ENCODE measurements at regions not wholly inside any gene's neighbourhood (a gene's known extent, or its start where the extent isn't known, plus 50 kb on each side); places are given as distances from the start of the nearest gene placed in this dataset.
A peak's percentile ranks its signal among the peaks of the same experiment; 100 is the strongest.

DNA sequence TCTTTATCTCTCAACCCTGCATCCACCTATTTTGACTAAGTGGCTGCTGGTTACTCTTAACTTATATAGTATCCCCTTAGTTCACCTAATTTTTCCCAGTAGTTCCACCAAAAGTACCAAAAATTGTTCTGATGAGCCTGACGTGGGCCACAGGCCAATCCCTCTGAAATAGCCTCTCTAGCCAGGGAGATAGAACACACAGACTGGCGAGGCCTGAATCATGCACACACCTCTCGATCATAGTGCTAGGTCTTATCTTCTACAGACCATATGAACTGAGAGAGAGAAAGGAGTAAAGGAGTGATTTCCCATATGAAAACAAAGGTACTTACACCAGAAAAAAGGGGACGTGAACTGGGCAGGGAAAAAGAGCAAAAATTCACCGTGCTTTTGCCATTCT lies 72.5 kb upstream of the ADAMTS9 start:
- DNase-seq (ENCODE audit: insufficient read length, low spot score) (no peak), FAIRE-seq (no peak)
- TF ChIP-seq, protein P1, sequence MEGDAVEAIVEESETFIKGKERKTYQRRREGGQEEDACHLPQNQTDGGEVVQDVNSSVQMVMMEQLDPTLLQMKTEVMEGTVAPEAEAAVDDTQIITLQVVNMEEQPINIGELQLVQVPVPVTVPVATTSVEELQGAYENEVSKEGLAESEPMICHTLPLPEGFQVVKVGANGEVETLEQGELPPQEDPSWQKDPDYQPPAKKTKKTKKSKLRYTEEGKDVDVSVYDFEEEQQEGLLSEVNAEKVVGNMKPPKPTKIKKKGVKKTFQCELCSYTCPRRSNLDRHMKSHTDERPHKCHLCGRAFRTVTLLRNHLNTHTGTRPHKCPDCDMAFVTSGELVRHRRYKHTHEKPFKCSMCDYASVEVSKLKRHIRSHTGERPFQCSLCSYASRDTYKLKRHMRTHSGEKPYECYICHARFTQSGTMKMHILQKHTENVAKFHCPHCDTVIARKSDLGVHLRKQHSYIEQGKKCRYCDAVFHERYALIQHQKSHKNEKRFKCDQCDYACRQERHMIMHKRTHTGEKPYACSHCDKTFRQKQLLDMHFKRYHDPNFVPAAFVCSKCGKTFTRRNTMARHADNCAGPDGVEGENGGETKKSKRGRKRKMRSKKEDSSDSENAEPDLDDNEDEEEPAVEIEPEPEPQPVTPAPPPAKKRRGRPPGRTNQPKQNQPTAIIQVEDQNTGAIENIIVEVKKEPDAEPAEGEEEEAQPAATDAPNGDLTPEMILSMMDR (IDR thresholded peaks at IDR 0.05; ENCODE audit: insufficient read depth, missing control alignments): no peak

DNA sequence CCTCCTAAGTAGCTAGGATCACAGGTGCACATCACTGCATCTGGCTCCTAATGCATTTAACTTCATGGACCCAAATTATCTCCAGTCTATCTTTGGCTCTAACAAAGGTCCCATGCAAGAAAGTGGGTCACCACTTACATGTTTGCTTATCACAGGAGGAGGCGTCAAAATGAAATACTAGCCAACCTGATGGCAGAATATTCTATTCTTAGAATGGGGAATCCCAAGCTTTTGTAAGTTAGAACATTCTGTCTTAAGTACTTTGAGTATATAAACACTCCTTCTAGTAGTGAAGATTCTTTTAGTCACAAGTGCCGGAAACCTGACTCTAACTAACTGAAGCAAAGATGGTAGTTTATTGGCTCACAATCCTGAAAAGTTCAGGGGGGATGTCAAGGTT lies 72.0 kb upstream of the ADAMTS9 start:
- FAIRE-seq: no peak
- TF ChIP-seq, protein P1 (IDR thresholded peaks at IDR 0.05; ENCODE audit: insufficient read depth, missing control alignments): no peak

DNA sequence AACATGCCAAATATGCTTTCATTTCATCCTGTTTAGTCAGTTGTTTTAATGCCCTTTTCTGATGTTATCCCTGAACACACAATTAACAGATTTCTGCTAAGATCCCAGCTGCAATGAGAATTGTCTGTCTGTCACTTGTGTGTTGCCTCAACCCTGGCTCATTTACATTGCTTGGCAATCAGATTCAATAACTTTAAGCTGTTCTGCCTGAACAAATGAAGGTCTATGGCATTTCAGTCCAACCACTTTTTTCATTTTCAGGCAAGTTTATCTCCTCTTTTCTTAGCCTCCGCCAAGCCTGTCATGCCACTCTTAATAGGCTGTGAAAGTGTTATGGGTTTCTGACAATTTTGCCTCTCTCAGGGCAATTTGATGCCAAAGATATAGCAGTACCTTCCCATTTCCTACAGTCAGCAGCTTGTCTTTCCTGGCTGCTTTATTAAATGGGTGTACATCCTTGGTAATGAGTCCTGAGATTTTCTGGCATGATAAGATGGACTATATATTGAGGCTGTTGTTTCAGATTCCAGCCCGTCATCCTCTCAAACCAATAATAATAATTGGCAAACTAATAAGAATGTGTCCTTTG lies 68.7 kb upstream of the ADAMTS9 start:
- DNase-seq (ENCODE audit: insufficient read length, low spot score): no peak
- TF ChIP-seq, protein P1 (IDR thresholded peaks at IDR 0.05; ENCODE audit: insufficient read depth, missing control alignments): no peak
- peak; percentile 81 for FAIRE-seq

More for the DNA sequence above, 72.0 kb upstream of the ADAMTS9 start:
- no peak for DNase-seq (ENCODE audit: insufficient read length, low spot score)

DNA sequence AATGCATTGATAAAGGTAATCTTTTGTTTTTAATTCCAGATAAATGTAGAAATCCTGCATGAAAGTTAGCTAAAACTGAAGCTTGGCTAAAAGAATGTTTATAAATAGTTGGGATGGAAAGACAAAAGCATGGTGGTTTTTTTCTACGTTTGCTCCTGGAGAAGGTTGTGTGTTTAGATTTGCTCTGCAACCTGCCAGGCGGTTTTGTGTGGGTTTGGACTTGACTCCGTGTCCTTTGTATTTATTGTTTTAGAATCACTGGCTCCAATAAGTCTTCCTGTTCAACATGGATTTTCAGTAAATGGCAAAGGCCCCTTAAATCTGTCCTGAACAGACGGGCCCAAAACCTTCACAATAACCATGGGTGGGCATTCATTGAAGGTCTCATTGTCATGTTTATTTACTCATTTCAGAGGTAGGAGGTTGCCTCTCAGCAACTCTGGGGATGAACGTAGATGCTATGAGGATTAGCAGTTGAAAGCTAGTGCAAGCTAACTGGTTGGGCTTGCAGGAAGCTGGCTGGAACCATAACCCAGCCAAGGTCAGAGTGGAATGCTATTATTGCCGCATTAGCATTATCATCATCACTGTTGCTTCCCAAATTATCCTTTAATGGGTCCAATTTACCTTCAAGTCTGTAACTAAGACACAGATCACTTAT lies 60.6 kb upstream of the ADAMTS9 start:
- FAIRE-seq: no peak
- TF ChIP-seq, protein P1 (IDR thresholded peaks at IDR 0.05; ENCODE audit: insufficient read depth, missing control alignments): no peak
- no peak for DNase-seq (ENCODE audit: insufficient read length, low spot score)

DNA sequence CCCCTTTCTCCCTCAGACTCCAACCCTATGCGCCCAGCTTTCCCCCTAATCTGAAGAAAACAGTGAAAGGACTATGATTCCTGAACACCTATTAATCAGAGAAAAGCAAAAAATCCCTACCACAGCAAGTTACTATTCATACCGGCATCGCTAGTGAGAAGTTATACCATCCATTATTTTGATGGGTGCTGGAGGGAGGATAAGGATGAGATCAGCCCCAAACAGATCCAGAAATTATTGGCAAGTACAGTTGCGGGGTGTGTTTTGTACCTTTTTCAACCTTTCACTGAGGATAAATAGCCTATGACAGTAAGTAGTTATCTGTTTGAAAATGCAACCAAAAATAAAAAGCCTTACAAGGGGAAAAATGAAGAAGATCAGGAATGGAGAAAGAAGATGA lies 59.9 kb upstream of the ADAMTS9 start:
- FAIRE-seq: no peak
- TF ChIP-seq, protein P1 (IDR thresholded peaks at IDR 0.05; ENCODE audit: insufficient read depth, missing control alignments): no peak
- DNase-seq (ENCODE audit: insufficient read length, low spot score): no peak

DNA sequence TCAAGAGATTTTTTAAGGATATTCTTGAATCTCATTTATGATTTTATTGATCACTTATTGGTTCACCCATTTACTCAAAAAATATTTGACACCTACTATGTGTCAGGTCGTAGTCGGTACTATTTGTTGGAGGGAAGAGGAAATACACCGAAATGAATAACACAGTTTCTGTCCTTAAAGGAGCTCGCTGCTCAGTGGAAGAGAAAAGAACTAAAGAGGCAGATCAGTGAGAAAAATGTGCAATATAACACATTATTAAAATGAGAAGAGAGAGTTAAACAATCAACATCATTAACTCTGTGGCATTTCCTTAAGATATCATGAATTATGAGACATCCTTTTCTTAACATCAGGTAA lies 56.1 kb upstream of the ADAMTS9 start:
- DNase-seq (ENCODE audit: insufficient read length, low spot score) (no peak), FAIRE-seq (no peak)
- TF ChIP-seq, protein P1 (IDR thresholded peaks at IDR 0.05; ENCODE audit: insufficient read depth, missing control alignments): no peak

DNA sequence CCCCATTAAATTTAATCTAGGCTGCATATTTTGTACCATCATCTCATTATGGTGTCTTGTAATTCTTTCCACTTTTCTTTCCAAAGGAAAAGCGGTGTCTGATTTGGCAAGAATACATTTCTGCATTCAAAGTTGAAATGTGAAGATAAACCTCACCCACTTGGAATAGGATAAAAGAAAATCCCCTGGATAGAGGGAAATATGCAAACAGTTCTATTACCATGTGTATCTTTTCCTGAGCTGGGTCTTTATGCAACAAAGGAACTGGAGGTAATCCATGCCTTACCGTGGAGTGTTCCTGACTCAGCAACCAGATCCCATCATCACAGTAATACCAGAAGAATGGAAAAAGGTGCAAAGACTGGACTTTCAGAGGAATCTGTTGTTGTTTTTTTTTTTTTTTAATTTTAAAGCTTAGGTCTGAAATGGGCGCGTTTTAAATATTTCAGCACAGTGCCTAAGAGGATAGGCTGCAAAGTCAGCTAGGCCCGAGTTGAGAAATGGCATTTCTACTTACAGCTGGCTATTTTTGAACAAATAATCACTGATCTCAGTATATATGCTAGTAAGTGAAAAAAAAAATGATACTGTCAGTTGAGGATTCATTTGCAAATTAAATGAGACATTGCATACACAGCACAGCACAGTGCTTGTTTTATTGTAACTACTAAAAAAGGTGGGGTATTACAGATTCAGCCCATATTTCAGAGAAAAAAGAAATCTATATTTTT lies 55.5 kb upstream of the ADAMTS9 start:
- no peak for FAIRE-seq
- TF ChIP-seq, protein P1 (IDR thresholded peaks at IDR 0.05; ENCODE audit: insufficient read depth, missing control alignments): no peak
- DNase-seq (ENCODE audit: insufficient read length, low spot score): no peak

Data from D721Med (cell line).